H9 (cell line): ENCODE measurements at regions not wholly inside any gene's neighbourhood (a gene's known extent, or its start where the extent isn't known, plus 50 kb on each side); places are given as distances from the start of the nearest gene placed in this dataset.

Experiments used
- DNase-seq: peaks from one replicate; pipeline ENCODE4 v3.0.0-alpha.2; 2017
- H2AFZ ChIP-seq: one replicate; pipeline ENCODE4 v1.6.1; 2013; ENCODE audit warnings: mild to moderate bottlenecking, low read length, control low read depth, moderate library complexity
- H2AK5ac ChIP-seq: 2 replicates; pipeline ENCODE4 v1.6.1; 2013; ENCODE audit warnings: low read length, control low read depth, mixed read lengths; ENCODE audit not compliant: insufficient read length
- H2BK120ac ChIP-seq: one replicate; pipeline ENCODE4 v1.6.1; 2013; ENCODE audit warnings: low read depth, mild to moderate bottlenecking, low read length, control low read depth, inconsistent platforms; ENCODE audit not compliant: poor library complexity, severe bottlenecking
- H2BK12ac ChIP-seq: 2 replicates; pipeline ENCODE4 v1.6.1; 2013; ENCODE audit warnings: low read length, control low read depth, mixed read lengths, low read depth; ENCODE audit not compliant: insufficient read length
- H2BK15ac ChIP-seq: 2 replicates; pipeline ENCODE4 v1.6.1; 2013; ENCODE audit warnings: low read depth, low read length, control low read depth
- H2BK20ac ChIP-seq: one replicate; pipeline ENCODE4 v1.6.1; 2013; ENCODE audit warnings: low read depth, mild to moderate bottlenecking, low read length, control low read depth, inconsistent platforms; ENCODE audit not compliant: poor library complexity, severe bottlenecking
- H2BK5ac ChIP-seq: 2 replicates; pipeline ENCODE4 v1.6.1; 2013; ENCODE audit warnings: low read length, control low read depth, mixed read lengths; ENCODE audit not compliant: insufficient read length
- H3K14ac ChIP-seq: 2 replicates; pipeline ENCODE4 v1.6.1; 2013; ENCODE audit warnings: low read length, control low read depth; ENCODE audit not compliant: insufficient read depth
- H3K18ac ChIP-seq: 2 replicates; pipeline ENCODE4 v1.6.1; 2013; ENCODE audit warnings: low read depth, mild to moderate bottlenecking, mixed read lengths, low read length, control low read depth; ENCODE audit not compliant: insufficient read length
- H3K23ac ChIP-seq: 2 replicates; pipeline ENCODE4 v1.6.1; 2013; ENCODE audit warnings: low read length, control low read depth, mixed read lengths, low read depth; ENCODE audit not compliant: insufficient read length
- H3K23me2 ChIP-seq: 2 replicates; pipeline ENCODE4 v1.6.1; 2013; ENCODE audit warnings: low read depth, mild to moderate bottlenecking, mixed read lengths, low read length, control low read depth; ENCODE audit not compliant: insufficient read length, poor library complexity, severe bottlenecking
- H3K27ac ChIP-seq: 2 replicates; pipeline ENCODE4 v1.5.1; 2013; ENCODE audit warnings: low read length, control low read depth, mixed read lengths, low read depth; ENCODE audit not compliant: insufficient read length
- H3K27me3 ChIP-seq: 2 replicates; pipeline ENCODE4 v1.6.1; 2013; ENCODE audit warnings: low read length, control low read depth, inconsistent platforms; ENCODE audit not compliant: insufficient read depth
- H3K4ac ChIP-seq: 2 replicates; pipeline ENCODE4 v1.6.1; 2013; ENCODE audit warnings: low read depth, mild to moderate bottlenecking, control low read depth, inconsistent platforms, low read length, moderate library complexity
- H3K4me1 ChIP-seq: 2 replicates; pipeline ENCODE4 v1.6.1; 2013; ENCODE audit warnings: low read length, control low read depth, inconsistent platforms; ENCODE audit not compliant: insufficient read depth
- H3K4me2 ChIP-seq: 2 replicates; pipeline ENCODE4 v1.6.1; 2013; ENCODE audit warnings: low read length, control low read depth, mixed read lengths; ENCODE audit not compliant: insufficient read length, insufficient read depth
- H3K56ac ChIP-seq: 2 replicates; pipeline ENCODE4 v1.6.1; 2013; ENCODE audit warnings: low read depth, mild to moderate bottlenecking, mixed read lengths, low read length, control low read depth; ENCODE audit not compliant: insufficient read length
- H3K79me1 ChIP-seq: 2 replicates; pipeline ENCODE4 v1.6.1; 2013; ENCODE audit warnings: low read depth, mild to moderate bottlenecking, moderate library complexity, low read length, control low read depth, inconsistent platforms; ENCODE audit not compliant: insufficient read depth, poor library complexity, severe bottlenecking
- H3K79me2 ChIP-seq: 2 replicates; pipeline ENCODE4 v1.6.1; 2013; ENCODE audit warnings: low read length, control low read depth, inconsistent platforms; ENCODE audit not compliant: insufficient read depth
- H3K9ac ChIP-seq: 2 replicates; pipeline ENCODE4 v1.6.1; 2013; ENCODE audit warnings: low read length, control low read depth, mixed read lengths; ENCODE audit not compliant: insufficient read length; ENCODE audit errors: extremely low read depth
- H3K9me3 ChIP-seq: one replicate; pipeline ENCODE4 v1.6.1; 2013; ENCODE audit warnings: low read depth, low read length, inconsistent platforms; ENCODE audit not compliant: control insufficient read depth
- H3T11ph ChIP-seq: one replicate; pipeline ENCODE4 v1.6.1; 2013; ENCODE audit warnings: mild to moderate bottlenecking, low read length, control low read depth, inconsistent platforms
- H4K20me1 ChIP-seq: one replicate; pipeline ENCODE4 v1.6.1; 2013; ENCODE audit not compliant: control insufficient read depth, insufficient read length, insufficient read depth
- H4K5ac ChIP-seq: 2 replicates; pipeline ENCODE4 v1.6.1; 2013; ENCODE audit warnings: low read depth, mild to moderate bottlenecking, mixed read lengths, low read length, control low read depth; ENCODE audit not compliant: insufficient read length
- H4K8ac ChIP-seq: replicated peaks from 2 replicates; pipeline ENCODE4 v1.6.1; 2013; ENCODE audit warnings: low read length, control low read depth, mixed read lengths, low read depth; ENCODE audit not compliant: insufficient read length
- H4K91ac ChIP-seq: 2 replicates; pipeline ENCODE4 v1.6.1; 2013; ENCODE audit warnings: low read depth, mild to moderate bottlenecking, moderate library complexity, mixed read lengths, low read length, control low read depth; ENCODE audit not compliant: insufficient read length
- H3K27ac Mint-ChIP-seq, 3 experiments: 2 replicates in 2 of 3; 3 replicates in 1 of 3; pipeline ENCODE4 v1.8.0; 2020 to 2021; ENCODE audit warnings: mixed read lengths in 3 of 3, mild to moderate bottlenecking in 1 of 3, moderate library complexity in 1 of 3
- H3K27me3 Mint-ChIP-seq: 2 replicates; pipeline ENCODE4 v1.8.0; 2021; ENCODE audit warnings: low read depth, mild to moderate bottlenecking, moderate library complexity, mixed read lengths
- H3K36me3 Mint-ChIP-seq, 3 experiments: 2 replicates in 2 of 3; 3 replicates in 1 of 3; pipeline ENCODE4 v1.8.0; 2020 to 2021; ENCODE audit warnings: low read depth in 3 of 3, mixed read lengths in 3 of 3; ENCODE audit not compliant: insufficient read depth in 1 of 3
- H3K4me1 Mint-ChIP-seq, 2 experiments: 2 replicates each; pipeline ENCODE4 v1.8.0; 2020; ENCODE audit warnings: mixed read lengths in 2 of 2
- H3K4me3 Mint-ChIP-seq, 2 experiments: 2 replicates in 1 of 2; 3 replicates in 1 of 2; pipeline ENCODE4 v1.8.0; 2020 to 2021; ENCODE audit warnings: mild to moderate bottlenecking in 2 of 2, mixed read lengths in 2 of 2, moderate library complexity in 1 of 2
- H3K9me3 Mint-ChIP-seq, 2 experiments: 2 replicates in 1 of 2; 3 replicates in 1 of 2; pipeline ENCODE4 v1.8.0; 2020; ENCODE audit warnings: mild to moderate bottlenecking in 2 of 2, mixed read lengths in 2 of 2, moderate library complexity in 1 of 2
- TF ChIP-seq, protein P1 (sequence below): fragments of 200-600 bp; sonication (generic); conservative IDR thresholded peaks from 3 replicates; pipeline ENCODE4 v1.8.0; 2021; ENCODE audit warnings: antibody characterized with exemption, mild to moderate bottlenecking

DNA sequence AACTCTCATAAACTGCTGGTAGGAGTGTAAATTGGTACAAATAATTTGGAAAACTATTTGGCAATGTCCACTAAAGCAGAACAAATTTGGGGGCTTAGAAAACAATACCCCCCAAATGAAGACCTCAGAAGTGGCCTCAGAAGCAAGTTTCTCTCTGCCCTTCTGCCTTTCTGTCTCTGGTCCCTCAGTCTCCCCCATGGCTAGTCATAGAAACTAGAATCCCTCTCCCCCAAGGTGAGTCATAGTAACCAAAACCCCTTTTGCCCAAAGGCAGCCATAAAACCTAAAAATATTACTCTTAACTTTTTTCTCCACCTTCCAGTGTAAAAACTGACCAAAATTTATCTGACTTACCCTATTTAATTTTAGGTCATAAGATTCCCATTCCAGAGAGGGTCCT, 350.7 kb upstream of the LRRC3B start:
- H3K4ac ChIP-seq: no peak overlapping the region
- H2AK5ac ChIP-seq: no peak overlapping the region
- H3K27me3 Mint-ChIP-seq: no peaks in the 10 kb centered on the region

More for the DNA sequence above, 350.7 kb upstream of the LRRC3B start:
- Histone ChIP-seq H3K27me3 (no peaks in the 10 kb centered on the region), H3T11ph (no peak overlapping the region), H3K23ac (no peak overlapping the region), H3K4me2 (no peak overlapping the region), H2BK12ac (no peak overlapping the region), H4K5ac (no peak overlapping the region), H3K9ac (no peak overlapping the region), H3K79me1 (no peaks in the 10 kb centered on the region), H4K20me1 (no peaks in the 10 kb centered on the region), H2BK120ac (no peak overlapping the region), H4K8ac (no peak overlapping the region), H2BK20ac (no peak overlapping the region), H4K91ac (no peak overlapping the region), H3K56ac (no peak overlapping the region), H3K23me2 (no peaks in the 10 kb centered on the region), H3K9me3 (no peaks in the 10 kb centered on the region), H2AFZ (no peak overlapping the region), H3K4me1 (peaks cover 6% of the 10 kb centered on the region; the same call in 1 of the 2 replicates), H3K79me2 (no peaks in the 10 kb centered on the region), H3K18ac (no peak overlapping the region), H3K27ac (no peak overlapping the region), H2BK5ac (no peak overlapping the region), H3K14ac (no peak overlapping the region), H2BK15ac (no peak overlapping the region)
- TF ChIP-seq, protein P1, sequence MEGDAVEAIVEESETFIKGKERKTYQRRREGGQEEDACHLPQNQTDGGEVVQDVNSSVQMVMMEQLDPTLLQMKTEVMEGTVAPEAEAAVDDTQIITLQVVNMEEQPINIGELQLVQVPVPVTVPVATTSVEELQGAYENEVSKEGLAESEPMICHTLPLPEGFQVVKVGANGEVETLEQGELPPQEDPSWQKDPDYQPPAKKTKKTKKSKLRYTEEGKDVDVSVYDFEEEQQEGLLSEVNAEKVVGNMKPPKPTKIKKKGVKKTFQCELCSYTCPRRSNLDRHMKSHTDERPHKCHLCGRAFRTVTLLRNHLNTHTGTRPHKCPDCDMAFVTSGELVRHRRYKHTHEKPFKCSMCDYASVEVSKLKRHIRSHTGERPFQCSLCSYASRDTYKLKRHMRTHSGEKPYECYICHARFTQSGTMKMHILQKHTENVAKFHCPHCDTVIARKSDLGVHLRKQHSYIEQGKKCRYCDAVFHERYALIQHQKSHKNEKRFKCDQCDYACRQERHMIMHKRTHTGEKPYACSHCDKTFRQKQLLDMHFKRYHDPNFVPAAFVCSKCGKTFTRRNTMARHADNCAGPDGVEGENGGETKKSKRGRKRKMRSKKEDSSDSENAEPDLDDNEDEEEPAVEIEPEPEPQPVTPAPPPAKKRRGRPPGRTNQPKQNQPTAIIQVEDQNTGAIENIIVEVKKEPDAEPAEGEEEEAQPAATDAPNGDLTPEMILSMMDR: no peak
- H3K9me3 Mint-ChIP-seq: no peaks in the 10 kb centered on the region
- H3K4me1 Mint-ChIP-seq: peaks cover 12 to 14% of the 10 kb centered on the region in 2 experiments
- no peak for DNase-seq
- no peak overlapping the region for H3K27ac Mint-ChIP-seq
- H3K36me3 Mint-ChIP-seq: no peaks in the 10 kb centered on the region
- no peak overlapping the region for H3K4me3 Mint-ChIP-seq
